ENCODE measurements at regions not wholly inside any gene's neighbourhood (a gene's known extent, or its start where the extent isn't known, plus 50 kb on each side); places are given as distances from the start of the nearest gene placed in this dataset.

DNA sequence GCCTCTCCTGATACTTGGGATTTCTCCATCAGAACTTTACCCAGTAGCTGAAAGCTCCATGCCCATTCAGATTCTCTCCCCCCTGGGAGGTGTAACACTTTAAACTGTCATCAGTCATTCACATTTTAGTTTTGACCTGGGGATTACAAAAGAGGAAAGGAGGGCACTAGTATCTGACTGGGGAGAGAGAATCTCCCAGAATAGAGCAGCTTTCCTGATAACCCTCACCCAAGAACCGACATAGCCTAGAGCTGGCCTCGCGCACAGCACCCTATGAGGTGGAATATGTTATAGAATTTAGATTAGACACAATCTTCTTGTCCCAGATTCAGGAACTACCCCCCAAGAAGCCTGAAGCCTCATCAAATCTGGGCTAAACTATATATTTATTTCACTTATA, 950.2 kb upstream of the TENM3 start:
- intact Hi-C loops (cut with micrococcal nuclease), result no loop called here

DNA sequence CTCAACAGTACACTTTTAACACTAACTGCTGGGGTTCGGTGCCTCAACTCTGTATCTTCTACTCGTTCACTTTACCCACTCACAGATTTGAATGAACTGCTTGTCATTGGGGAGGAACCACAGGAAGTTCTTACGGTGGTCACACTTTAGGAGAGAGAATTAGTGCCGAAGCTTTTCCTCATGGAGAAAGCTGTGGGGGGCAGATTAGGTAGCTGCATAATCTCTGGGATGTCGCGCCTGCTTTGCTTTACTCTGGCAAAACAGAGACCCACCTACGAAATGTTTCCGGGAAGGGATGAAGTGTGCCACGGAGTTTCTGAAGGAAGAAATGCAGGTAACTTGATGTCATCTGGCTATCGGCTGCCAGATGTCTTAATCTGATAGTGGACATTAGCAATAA, 949.7 kb upstream of the TENM3 start:
- intact Hi-C loops (cut with micrococcal nuclease), result no loop called here

DNA sequence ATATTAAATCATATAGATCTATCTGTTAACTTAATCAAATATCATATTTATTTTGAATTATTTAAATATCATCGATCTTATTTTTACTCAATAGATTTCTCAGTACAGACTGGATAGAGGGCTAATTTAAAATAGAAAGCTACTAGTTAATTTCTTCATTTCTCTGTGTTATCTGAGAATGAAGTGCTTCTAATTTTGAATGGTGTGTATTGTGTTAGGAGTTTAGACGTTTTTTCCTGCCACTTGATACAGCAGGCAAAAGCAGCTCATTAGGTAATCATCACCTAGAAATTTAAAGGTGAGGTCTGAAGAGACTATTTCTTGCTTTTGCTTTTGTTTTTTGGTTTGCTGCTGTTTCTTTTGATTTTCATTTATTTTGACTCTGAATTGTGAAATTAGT, 948.8 kb upstream of the TENM3 start:
- intact Hi-C loops (cut with micrococcal nuclease), result no loop called here

DNA sequence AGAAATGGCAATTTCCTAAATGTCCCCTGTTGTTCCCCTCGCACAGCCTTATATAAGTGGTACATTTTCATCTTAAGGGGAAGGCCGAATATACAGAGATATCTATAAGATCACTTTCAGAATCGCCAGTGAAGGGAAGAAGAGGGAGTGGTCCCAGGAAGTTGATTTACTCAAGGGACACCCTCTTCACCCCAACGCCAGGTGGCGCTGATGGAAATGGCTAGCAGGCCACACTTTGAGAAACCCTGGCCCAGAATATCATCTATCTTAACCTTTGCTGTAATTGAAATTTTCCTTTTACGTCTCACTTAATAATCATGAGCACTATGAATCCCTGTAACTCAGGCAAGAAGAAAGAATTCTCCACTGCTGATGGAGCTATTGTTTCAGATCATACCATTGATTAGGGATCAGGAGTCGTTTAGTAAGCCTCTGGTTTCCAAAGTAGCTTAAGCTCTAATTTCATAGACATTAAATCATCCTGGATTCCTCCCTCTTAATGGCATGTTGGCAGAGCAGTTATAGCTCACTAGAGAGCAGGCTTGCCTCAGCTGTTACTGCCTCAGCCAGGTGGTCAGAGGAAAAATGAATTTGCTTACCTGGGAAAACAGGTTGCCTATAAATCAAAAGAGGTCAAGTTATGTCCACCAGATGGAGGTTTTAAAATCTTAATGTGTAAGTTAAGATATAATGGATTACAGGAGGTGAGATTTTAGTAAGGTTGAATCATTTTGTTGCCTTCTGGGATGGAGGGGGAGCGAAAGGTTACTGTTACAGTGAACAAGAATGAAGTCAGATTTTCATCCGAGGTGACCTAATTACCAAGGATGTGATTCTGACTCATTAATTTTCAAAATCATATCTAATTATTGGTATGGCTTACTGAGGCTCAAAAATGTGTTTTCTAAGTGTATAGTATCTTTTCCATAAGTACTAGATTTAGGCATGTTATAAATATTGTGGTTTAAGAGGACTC, 941.2 kb upstream of the TENM3 start:
- intact Hi-C loops (cut with micrococcal nuclease), result loop anchor here (2.0 kb wide), 2 partner anchors 227 to 1623 kb away; no protein-coding TSS in a partner anchor

DNA sequence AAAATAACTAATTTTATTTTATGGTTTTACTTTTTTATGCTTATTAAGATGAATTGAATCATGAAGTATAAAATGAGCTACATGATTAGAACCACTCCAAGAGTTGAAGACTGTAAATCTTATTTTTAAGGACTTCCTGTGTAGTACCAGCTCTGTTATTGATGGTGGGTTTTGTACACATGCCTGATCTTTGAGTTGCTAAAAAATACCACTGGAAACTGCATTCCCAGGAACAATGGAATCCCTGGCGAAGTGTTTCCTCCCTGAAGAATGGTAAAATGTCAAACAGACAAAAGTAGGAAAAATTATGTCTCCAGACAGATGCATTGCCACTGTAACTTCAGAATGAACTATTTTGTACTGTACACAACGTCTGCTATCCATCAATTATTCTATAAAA, 935.4 kb upstream of the TENM3 start:
- intact Hi-C loops (cut with micrococcal nuclease), result no loop called here

DNA sequence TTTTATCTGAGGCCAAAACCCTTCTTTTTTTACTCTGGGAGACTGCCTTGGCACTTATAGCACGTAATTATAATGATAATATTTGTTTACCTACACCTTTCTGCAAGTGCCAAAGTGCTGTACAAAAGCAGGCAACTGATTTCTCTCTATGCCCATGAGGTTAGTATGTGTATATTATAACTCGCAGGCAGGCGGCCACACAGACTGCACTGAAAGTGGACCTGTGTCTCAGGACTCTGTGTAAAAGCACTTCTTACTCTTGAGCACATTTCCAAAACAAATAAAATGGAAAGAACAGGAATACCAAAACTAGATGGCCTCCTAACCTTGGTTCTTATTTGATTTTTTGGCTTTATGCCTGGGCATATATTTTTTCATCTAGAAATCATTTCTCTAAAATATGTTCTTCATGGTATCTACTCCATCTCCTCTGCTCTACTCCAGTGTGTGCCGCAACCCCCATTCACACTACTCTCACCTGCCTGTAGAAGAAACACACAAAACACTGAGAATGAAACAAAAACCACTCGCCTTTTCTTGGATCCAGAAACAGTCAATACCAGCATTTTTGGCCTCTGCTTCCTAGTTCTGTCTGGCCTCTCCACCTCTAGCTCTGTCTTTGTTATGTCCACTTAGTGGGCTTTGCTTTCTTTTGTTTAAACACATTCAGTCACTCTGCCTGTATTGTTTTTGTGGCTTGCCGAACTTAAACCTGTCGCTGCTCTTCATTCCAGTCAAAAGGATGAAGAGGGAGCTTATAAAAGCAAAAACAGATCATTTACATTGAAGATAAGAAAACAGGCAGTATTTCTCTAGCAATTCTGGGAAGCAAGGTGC, 934.5 kb upstream of the TENM3 start:
- intact Hi-C loops (cut with micrococcal nuclease), result no loop called here

DNA sequence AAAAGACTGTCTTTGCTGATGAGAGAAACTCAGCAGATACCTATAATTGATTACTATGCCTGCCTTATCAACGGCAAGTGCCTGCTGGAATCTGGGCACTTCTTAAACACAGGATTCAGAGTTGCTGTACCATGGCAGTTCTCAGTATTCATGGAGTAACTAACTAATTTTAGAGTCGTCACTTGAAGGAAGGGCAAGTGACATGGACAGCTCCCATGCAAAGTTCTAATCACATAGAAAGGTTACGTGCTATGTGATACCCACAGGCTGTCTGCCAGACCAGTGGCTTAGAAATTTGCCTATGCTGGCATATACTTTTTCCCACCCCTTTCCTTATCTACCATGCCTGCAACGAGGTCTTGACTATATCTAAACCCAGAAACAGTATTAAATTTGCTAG, 931.1 kb upstream of the TENM3 start:
- intact Hi-C loops (cut with micrococcal nuclease), result no loop called here

DNA sequence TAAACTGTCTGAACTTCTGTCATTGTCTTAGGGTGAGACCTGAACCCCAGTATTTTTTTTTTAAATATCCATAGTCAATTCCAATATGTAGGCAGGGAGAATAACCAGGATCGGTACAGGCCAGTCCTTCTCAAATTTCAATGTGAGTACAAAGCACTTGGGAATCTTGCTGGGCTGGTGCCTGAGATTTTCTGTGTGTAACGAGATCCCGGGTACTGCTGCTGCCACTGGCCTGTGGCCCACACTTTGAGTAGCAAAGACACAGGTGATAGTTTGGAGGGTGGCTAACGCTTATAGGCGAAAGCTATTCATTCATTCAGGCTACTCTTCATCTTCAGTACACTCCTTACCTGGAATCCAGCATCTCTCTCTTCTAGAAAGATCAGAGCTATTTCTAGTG, 923.6 kb upstream of the TENM3 start:
- intact Hi-C loops (cut with micrococcal nuclease), result no loop called here

DNA sequence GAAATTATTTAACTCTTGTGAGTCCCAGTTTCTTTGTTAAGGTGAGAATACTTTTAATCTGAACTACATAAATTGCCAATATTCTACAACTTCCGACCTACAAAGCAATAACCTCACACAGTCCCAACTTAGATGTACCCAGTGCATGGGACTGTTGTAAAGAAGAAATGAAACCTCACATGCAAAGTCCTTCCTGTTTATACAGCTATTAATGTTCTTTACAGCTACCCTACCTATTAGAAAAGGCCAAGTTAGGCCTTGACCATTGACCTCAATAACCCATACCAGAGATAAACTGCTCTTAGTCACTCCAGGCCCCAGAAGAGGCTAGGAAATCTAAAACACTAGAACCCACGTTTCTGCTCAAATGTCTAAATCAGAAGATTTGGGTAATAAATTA, 920.1 kb upstream of the TENM3 start:
- intact Hi-C loops (cut with micrococcal nuclease), result no loop called here

DNA sequence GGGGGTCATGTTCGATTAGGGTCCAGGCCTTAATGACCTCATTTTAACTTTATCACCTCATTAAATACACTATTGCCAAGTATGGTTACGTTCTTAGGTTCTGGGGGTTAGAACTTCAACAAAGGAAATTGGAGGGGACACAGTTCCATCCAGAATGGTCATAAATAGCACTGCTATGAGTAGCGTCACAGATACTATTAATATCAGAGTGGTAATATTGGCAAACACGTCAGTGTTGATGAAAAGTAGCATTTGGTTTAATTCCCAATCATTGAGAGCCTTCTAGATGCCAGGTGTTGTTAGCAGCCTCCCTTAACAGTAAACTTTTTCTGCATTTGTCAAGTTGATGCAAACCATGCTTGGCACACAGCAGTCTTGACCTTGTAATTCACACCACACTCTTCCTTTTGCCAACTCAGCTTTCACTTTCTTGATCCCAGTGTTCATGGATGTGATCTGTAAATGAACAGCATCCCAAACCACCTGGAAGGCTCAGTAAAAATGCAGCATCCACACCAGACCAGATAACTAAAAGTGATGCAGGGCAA, 912.5 kb upstream of the TENM3 start:
- intact Hi-C loops (cut with micrococcal nuclease), result no loop called here

DNA sequence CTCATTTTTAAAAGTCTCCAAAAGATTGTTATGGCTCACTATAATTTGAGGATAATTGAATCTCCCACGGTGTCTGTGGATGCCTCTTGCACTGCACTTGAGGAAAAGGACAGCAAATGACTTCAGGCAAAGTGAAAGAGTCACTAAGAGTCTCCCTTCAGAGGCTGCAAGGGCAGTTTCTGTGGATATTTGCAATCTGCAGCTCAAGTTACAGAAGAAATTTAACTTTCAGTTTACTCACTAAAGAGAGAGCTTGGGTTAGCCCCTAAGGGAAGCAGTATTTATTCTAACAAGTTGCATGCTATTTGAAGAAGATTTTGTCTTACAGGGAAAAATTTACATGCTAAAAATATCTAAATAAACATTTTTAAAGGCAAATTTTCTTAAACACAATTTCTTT, 912.0 kb upstream of the TENM3 start:
- intact Hi-C loops (cut with micrococcal nuclease), result no loop called here

DNA sequence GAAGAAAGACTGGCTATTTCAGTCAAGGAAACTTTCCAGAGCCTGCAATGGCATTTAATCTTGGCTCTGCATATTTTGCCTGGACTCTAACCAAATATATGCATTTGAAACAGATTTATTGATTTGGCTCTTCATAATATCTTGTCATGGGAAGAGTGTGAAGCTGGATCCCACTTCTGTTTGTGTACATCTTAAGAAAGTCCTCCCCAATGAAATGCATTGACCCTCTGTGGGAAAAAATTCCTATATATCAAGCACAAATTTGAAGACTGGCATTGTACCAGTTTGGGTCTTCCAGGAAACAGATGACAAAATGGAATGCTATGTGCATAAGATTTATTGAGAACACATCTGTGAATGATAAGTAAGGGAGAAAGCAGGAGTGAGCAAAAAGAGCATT, 897.3 kb upstream of the TENM3 start:
- intact Hi-C loops (cut with micrococcal nuclease), result no loop called here

DNA sequence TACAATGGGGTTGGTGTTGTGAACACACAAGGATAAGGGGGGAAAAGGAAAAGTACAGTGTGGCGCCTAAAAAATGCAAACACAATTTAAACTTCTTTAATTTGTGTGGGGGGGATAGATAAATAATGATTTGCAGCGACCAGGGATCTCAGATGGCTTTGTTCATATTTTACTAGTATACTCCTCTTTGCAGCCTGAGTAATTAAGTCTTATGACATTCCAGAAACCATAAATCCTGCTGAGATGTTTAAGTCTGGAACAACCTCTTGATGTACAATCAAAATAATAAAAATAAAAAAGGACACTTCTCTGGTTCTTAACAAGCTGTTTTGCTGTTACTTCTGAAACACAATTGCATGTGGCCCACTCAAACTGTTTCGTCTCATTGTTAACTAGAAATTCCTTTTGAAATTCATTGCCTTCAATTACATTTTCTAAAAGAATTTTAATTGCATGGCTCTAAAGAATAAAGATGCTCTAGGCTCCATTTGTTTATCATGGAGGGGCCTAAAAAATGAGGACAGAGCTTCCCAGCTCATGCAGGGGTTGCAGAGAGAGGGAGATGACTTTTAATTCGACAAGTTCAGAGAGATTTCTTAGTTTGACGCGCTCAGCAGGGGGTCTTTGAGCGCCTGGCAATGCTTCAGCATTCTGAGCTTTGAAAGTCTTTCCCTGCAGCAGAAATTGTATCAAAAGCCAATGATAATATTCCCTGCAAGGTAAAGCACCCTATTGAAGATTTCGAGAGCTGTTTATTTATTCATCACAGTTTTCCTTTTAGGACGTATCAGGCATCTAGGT, 892.4 kb upstream of the TENM3 start:
- intact Hi-C loops (cut with micrococcal nuclease), result no loop called here

DNA sequence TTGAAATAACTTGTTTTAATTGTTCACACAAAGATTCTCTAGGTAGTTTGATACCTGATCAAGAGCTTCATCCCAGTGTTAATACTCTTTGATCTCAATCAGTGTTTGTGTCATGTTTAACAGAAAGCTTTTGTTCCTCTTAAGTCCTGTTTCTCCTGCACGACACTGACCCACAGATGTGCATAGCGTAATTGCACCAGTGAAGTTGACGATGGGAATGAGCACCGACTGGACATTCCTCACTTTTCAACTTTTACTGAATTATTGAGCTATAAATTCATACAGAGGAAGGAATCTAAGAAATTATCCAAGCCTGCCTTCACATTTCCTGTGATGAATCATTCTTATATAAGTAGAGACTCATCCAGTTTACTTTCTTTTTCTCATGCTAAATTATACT, 878.7 kb upstream of the TENM3 start:
- intact Hi-C loops (cut with micrococcal nuclease), result no loop called here

DNA sequence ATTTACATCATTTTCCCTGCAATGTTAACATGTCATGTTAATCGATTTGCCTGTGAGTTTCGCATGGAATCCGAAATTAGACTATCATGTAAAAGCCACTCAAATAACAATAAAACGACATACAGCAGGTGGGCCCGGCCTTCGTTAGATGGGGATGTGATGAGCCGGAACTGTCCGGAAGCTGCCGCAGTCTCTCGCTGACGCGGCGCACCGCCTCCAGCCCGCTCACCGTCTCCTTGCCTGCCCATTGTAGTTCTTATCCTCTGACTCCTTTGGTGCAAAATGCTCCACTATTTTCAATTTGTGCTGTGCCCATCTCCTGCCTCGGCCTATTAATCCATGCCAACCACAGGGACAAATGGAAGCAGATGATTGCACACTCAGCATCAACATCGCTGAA, 877.5 kb upstream of the TENM3 start:
- intact Hi-C loops (cut with micrococcal nuclease), result no loop called here

DNA sequence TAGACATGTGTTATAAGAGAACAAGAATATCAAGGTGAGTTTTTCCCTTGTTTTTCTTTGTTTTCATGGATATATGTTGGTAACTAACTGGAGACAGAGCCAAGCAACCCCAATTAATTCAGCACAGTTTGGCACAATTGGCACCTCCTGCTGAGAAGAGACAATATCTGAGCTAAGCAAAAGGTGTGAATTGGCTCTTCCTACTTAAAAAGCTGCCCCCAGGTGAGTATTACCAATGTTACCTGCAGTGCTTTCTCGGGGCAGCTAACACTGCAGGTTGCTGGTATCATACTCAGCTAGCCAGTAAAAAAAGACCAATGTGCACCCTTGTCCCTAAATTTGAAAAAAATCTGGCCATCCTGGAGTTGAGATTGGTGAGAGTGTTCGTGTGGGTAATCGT, 871.2 kb upstream of the TENM3 start:
- intact Hi-C loops (cut with micrococcal nuclease), result no loop called here

DNA sequence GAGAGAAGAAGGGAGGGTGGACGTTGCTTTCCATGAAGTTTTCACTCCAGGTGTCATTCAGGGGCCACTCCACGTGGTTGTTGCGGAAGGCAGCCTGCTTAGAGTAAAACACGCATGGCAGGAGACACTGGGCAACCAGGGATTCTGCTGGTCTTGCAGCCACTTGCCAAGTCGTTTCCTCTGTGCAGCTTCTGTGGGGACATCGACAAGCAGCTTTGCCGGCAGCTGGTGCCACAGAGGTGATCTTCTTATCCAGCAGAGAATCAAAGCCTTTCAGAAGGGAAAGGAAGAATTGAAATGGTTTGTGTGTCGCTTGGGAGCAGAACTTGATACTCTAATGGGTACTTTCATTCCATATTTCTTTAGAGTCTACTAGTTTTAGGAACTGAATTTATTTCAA, 867.1 kb upstream of the TENM3 start:
- intact Hi-C loops (cut with micrococcal nuclease), result no loop called here

DNA sequence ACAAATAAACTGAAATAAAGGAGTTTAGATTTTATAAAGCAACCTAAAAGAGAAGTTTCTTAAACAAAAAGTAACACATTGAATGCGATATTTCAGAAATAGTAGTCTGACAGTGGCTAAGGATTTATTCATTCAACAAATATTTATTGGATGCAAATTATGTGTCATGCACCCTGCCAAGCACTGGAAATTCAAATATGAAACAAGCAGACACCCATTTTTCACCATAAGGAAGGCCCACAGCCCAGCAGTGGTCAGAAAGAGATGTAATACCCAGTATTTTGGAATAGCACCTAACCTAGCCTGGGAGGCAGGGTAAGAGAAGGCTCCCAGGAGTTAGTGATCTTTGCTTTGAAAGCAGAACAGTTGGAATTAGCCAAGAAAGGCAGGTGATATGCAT, 855.1 kb upstream of the TENM3 start:
- intact Hi-C loops (cut with micrococcal nuclease), result no loop called here

DNA sequence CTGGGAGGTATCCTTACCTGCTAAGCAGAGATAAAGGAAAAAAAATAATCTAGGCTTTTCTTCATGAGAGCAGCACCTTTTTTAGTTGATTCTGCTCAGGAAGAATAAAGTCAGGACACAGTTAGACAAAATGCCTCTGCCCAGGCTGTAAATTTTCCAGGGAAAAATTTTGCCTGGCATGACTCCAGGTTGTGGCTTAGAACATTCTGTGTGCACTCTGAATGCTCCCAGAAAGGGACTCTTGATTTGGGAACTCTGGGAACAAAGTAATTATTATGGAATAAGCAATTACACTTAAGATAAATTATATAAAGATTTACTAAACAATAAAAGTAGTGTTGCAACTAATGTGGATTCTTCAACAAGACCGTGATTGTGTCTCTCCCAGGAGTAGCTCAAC, 826.2 kb upstream of the TENM3 start:
- intact Hi-C loops (cut with micrococcal nuclease), result no loop called here

DNA sequence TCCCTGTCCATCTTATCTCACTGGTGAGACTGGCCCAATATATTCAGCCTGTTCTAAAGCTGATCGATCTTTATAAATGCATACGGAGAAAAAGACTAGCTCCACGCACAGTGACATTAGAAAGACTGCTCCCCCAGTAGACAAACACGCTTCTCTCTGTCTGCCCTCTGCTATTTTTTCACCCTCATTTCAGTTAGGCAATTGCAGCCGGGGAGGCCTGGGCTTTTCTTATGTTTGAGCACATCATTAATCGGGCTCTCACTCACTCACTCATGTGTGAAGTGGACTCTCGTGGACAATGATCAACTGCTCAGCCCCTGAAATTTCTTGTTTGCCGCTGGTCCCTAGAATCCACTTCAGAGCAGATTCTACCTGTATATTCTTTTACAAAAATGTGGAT, 824.7 kb upstream of the TENM3 start:
- intact Hi-C loops (cut with micrococcal nuclease), result no loop called here

DNA sequence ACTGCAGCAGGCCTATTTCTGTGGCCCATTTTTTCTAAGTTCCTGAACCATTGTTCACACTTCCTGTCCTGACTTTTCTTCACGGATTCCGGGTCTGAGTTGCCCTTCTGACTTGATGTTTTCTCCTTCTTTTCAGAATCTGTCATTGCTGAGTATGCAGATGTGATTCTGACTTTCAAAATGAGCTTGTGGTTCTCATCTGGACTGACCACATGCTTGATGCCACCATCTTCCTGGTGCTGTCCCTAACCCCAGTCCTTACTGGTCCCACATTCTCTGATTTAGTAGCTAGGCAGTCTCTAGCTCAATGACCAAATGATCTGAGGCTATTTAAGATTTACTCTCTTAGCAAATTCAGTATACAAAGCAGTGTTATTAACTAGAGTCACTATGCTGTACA, 822.3 kb upstream of the TENM3 start:
- intact Hi-C loops (cut with micrococcal nuclease), result no loop called here
